RPMI7951 (cell line): ENCODE measurements at regions not wholly inside any gene's neighbourhood (a gene's known extent, or its start where the extent isn't known, plus 50 kb on each side); places are given as distances from the start of the nearest gene placed in this dataset.
"Not testable (repeated sequence)": the region's sequence is repeated elsewhere in the genome, so short reads cannot be mapped to it uniquely, and the experiment has no call there.

Experiments used
- DNase-seq: peaks from one replicate; pipeline ENCODE4 v3.0.0-alpha.2; 2012; ENCODE audit warnings: low read depth

DNA sequence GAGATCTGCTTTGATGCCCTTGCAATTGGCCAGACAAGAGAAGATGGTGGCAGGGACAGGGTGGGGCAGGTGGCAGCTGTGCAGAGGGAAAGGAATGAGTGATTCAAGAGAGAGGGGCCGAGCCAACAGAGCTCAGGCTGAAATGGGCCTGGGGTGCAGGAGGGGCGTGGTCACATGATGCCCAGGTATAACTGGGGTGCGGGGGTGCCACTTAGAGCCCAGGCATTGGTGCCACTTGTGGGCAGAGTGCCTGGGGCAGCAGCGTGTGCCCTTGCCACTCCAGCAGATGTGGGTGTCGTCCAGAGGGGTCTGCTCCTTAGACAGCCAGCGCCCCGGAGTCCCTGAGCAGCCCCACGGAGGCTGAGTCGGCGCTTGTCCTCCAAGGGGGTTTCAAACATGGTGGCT, 88.7 kb downstream of the PLXNA1 start:
- no peak for DNase-seq

DNA sequence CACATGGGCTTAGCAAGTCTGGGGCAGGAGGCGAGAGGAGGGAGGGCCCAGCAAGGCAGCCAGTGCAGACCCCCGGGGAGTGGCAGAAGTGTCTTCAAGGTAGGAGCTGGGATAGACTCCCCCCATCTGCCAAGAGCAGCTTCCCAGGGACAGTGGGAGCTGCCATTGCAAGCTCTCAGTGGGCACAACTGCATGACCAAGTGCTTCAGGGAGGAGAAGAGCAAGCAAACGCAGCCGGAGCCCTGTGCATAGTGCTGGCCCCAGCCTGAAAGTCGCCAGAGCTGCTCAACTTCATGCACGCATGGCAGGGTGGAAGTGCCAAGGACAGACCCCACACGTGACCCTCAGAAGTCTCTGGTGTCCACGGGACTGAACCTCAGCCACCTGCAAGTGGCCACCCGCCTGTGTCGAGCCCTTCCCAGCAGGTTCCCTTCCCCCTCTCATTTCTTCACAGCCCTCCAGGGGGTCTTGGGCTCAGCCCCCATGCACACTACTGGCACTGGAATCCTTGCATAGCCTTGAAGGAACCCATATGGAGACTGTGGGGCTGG, 89.4 kb downstream of the PLXNA1 start:
- no peak for DNase-seq

DNA sequence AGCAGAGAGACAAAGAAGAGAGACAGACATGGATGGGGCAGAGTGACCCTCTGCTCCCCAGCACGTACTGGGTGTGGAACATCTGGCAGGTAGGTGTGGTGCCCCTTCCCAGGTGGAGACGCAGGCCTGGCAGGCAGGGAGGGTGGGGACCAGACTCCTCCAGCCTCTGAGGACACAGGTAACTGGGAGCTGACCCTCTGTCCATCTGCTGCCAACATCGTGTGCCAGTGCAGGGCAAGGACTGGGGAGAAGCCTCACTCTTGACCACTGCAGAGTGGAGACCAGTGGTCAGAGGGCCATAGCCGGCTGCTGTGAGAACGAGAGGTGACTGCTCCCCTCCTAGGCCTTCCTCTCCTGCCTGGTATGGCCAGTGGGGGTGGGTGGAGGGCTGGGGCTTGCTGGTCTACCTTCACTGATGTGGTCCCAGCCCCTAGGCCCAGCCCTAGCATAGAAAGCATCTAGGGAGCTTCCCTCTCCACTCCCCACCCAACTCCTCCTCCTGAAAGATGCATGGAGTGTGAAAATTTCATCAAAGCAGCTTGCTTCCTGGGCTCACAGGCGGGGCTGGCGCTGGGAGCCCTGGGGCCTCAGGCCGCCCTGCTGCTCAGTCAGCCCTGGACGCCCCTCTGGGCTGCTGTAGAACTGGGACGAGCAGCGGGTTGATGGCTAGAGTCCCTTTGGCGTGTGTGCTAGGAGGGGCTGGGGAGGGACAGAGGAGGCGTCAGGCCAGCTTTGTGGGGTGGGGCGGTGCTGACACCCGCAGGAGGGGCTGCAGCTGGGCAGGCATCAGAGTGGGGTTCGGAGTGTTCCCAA, 90.3 kb downstream of the PLXNA1 start:
- DNase-seq = no peak

- DNase-seq = peak; percentile 11
These were observed 91.3 kb downstream of the PLXNA1 start for GRCh38 chr3:127073941-127074820.

- DNase-seq = peak; percentile 87
These were observed 92.0 kb downstream of the PLXNA1 start for GRCh38 chr3:127074900-127075360.

DNA sequence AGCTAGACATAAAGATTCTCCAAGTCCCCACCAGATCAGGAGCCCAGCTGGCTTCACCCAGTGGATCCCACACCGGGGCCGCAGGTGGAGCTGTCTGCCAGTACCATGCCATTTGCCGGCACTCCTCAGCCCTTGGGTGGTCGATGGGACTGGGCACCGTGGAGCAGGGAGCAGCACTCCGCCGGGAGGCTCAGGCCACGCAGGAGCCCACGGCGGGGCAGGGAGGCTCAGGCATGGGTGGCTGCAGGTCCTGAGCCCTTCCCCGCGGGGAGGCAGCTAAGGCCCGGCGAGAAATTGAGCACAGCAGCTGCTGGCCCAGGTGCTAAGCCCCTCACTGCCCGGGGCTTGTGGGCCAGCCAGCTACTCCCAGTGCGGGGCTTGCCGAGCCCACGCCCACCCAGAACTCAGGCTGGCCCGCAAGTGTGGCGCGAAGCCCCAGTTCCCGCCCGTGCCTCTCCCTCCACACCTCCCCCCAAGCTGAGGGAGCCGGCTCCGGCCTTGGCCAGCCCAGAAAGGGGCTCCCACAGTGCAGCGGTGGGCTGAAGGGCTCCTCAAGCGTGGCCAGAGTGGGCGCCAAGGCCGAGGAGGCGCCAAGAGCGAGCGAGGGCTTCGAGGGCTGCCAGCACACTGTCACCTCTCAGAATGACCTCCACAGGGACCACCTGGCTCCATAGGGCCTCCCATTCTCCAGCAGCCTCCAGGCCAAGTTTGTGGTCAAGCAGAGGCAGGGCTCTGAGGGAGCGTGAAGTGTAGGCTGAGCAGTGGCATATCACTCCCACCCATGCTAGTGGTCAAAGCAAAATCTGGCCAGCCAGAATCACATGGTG, 93.5 kb downstream of the PLXNA1 start:
- DNase-seq = not testable (repeated sequence)

- no peak for DNase-seq
These were observed 94.2 kb downstream of the PLXNA1 start for GRCh38 chr3:127077068-127077467.

- DNase-seq = no peak
These were observed 94.7 kb downstream of the PLXNA1 start for GRCh38 chr3:127077505-127078064.

GRCh38 chr3:127078626-127079025, 95.7 kb downstream of the PLXNA1 start:
- DNase-seq = no peak

DNA sequence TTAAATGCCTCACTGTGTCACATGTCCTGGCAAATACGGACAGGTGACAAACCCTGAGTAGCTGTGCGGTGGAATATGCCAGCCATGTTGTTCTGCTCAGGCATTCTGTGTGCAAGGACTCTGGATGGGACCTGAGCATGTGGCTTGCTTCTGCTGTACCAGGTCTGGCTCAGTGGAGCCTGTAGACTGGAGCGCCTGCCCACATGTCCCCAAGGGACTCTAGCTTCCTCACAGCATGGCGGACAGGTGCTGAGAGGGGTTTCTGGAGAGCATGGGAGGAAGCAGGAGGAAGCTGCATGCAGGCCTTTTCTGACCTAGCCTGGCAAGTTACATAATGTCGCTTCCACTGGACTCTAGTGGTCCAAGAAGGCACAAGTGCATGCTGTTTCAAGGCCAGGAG, 96.3 kb downstream of the PLXNA1 start:
- DNase-seq = no peak

DNA sequence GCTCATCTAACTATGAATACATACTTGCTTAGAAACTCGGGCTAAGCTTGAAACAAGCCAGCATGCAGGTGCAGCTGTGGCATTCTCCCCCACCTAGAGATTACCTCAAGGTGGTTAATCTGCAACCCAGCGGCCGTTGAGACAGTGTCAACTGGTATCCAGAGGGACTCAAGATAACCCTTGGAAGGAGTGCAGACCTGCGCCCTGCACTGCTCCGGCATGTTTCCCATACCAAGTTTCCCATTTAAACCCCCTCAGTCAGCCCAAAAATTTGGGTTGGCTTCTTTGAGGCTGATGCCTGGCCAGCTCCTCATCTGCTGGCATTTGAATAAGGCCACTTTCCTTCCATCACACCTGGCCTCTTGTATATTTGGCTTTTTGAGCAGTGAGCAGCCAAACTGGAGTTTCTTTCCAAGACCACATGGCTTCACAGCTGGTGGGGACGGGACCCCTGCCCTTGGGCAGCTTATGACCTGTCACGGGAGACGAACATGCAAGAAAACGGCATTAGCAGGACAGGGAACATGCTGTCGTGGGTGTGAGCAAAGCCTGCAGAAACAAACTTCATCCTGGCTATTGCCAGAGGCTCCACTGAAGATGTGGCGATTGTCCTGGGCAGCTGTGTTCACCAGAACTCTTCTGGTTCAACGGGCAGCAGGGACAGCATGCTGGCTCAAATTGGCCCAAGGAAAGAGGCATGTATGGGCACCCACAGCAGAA, 98.2 kb downstream of the PLXNA1 start:
- no peak for DNase-seq

DNA sequence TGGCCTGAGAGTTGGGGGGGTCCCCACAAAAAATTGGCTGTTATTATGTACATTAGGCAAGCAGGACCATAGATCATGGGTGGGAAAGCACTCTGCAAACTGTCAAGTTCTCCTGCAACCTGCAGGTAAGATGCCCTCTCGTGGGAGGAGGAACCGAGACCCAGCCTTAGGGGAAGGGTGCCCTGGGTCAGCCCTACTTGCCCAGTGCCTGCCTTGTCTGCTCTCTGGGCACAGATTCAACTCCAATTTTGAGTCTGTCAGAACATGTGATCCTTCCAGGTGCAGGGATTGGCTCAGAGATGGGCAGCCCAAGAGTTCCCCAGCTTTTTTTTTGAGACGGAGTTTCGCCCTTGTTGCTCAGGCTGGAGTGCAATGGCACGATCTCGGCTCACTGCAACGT, 99.2 kb downstream of the PLXNA1 start:
- DNase-seq = no peak

DNA sequence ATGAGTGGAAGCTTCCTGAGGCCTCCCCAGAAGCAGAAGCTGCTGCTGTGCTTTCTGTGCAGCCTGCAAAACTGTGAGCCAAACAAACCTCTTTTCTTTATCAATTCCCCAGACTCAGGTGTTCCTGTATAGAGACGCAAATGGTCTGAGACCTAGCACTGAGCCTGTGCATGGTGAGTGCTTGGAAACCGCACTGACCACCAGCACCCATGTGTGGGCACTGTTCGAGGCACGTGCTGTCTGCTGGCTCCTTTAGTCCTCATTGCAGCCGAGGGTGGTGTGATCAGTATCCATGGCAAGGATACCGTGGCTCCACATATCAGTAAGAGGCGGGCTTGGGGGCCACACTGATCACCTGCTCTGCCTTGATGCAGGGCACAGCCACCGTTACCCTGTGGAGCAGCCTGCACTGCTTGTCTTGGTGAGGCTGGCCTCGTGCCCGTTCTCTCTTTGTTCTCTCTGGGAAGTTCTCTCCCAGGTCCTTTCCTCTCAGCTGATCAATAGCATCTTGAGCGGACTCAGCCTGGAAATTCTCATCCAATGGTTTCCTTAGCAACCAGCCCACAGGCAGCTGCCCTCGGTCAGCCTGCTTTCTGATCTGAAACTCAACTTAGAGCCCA, 101.0 kb downstream of the PLXNA1 start:
- no peak for DNase-seq

- DNase-seq = no peak
These were observed 101.6 kb downstream of the PLXNA1 start for GRCh38 chr3:127084401-127084990.

- DNase-seq = no peak
These were observed 102.7 kb downstream of the PLXNA1 start for GRCh38 chr3:127085576-127085975.

- DNase-seq = not testable (repeated sequence)
These were observed 103.7 kb downstream of the PLXNA1 start for GRCh38 chr3:127086591-127086990.

DNA sequence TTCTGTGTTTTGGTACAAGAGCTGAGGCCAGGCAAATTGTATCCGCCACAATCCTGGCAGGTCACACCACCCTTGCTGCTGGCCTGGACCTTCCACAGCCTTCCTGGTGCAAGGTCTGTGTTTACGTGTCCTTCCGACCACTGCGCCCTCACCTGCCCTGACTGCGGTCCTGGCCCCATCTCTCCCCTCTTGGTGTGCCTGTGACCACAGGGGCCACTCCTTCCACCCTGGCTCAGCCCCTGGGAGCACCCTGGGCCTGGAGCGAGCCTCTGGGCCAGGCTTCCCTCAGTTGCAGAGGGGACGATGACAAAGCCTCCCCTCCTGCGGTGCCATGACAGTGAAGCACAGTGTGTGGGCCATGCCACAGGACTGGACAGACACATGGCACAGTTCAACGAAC, 104.5 kb downstream of the PLXNA1 start:
- DNase-seq = no peak

- no peak for DNase-seq
These were observed 104.2 kb upstream of the PRR23E start for GRCh38 chr3:127088511-127089351.
